Pulmonary artery endothelial cell (primary cell): ENCODE measurements at regions not wholly inside any gene's neighbourhood (a gene's known extent, or its start where the extent isn't known, plus 50 kb on each side); places are given as distances from the start of the nearest gene placed in this dataset.
A peak's percentile ranks its signal among the peaks of the same experiment; 100 is the strongest.

Experiments used
- DNase-seq: peaks from one replicate; pipeline ENCODE4 v3.0.0-alpha.2; 2011; ENCODE audit warnings: low read depth, low spot score

DNA sequence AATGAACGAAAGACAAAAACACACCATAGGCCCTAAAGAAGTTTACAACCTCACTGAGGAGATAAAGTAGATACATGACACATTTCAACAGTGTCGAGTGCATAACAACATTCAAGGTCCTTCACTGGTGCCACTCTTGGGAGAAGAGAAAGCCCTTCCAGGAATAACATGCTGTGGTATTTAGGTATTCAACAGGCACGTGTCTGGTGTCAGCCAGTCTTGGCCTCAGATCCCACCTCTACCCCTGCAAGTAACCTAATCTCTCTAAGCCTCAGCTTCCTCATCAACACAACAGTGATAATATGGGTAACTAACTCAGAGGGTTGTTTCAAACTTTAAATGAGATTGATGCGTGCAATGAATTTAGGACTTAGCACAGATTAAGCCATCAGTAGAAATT lies 235.0 kb upstream of the ZC3H12C start:
- DNase-seq: no peak

DNA sequence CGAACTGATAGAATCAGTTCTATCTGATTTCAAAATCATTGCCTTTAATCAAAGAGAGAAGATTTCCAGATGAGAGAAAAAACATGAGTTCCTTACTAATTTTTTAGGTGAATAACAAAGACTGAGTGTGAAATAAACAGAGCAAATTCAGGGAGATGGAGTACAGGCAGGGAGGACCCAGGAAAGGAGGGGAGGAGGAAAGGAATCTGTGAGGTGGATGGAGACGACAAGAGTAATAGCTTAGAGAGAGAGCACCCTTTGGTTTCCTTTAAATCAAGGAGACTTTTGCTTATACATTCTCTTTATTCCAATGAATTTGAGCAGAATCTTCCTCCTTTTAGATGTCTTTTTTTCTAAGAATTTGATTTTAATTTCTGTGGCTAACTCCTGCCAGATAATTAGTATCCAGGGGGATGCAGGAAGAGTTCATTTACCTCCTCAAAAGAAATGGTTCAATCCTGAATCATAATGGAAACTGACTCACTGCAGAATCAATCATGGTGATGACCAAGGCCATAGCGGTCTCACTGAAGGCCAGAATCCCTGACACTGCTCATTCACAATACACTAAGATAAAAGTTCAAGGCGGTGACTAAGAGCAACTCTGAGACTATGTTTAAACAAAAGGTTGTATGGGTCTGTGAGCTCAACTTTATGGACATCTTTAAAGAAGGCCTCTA lies 234.0 kb upstream of the ZC3H12C start:
- no peak for DNase-seq

DNA sequence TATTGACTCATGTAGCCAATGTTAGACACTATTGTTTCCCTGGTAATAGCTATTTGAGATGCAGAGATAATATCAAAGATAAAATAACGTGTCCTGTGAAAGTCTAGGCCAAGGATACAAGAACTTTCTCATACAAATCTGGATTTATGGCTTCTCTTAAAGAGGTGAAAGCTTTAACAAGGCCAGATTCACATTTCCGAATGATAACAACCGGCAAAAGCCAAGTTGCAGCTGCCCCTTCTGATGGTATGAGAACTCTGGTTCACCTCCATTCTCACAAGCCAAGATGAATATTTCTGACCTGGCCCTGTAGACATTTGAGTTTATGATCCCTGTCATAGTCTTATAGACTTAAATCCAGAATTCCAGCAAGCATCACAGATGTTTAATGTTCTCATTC lies 230.4 kb upstream of the ZC3H12C start:
- no peak for DNase-seq

DNA sequence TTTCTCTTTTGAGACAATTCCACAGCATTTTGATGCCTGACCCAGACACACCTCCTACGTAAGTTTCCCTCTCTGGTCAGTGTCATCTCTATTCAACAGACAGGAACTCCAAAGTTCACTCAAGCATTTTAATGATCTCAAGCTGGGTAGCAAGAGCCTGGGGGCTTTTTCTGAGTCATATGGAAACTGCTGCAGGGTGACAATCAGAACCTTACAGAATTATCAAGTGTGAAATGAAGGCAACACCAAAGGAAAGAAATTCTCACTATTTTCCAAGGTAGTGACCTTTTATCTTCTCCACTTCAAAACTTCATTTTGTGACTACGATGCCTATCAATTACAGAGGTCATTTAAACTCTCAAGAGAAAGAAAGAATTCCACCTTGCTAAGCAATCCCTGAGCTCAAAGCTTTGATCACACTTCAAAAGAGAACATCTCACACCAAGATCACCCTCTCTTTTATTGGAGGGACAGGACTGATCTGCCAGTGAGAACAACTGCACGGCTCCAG lies 229.0 kb upstream of the ZC3H12C start:
- DNase-seq: no peak

DNA sequence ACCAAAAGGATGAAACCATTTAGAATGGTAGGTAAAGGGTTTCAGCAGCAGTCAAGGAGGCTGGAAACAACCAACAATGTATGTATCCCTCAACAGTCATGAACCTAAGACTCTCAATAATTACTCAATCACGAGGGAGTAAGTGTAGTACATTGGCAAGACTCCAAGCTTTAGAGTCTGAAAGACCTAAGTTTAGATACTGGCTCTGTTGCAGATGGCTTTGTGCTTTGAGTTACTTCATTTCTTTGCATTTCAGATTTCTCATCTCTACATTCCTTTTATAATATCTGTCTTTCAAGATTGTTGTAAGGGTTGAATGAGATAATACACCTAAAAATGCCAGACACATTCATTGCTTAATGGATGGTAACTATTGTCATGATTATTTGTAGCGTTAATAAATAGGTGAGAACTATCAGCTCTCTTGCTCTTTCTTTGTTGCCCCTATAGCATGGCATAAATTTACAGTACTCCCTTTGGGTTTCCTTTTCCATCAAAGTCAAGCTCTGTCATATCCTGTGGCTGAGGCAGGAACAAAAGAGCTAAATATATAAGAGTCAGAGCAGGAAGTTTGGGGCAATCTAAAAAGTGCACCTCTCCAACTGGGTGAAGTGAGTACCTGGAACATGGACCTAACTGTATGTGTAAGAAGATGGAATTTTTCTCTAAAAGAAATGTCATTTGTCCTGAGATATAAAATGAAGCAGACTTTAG lies 228.2 kb upstream of the ZC3H12C start:
- DNase-seq: no peak

DNA sequence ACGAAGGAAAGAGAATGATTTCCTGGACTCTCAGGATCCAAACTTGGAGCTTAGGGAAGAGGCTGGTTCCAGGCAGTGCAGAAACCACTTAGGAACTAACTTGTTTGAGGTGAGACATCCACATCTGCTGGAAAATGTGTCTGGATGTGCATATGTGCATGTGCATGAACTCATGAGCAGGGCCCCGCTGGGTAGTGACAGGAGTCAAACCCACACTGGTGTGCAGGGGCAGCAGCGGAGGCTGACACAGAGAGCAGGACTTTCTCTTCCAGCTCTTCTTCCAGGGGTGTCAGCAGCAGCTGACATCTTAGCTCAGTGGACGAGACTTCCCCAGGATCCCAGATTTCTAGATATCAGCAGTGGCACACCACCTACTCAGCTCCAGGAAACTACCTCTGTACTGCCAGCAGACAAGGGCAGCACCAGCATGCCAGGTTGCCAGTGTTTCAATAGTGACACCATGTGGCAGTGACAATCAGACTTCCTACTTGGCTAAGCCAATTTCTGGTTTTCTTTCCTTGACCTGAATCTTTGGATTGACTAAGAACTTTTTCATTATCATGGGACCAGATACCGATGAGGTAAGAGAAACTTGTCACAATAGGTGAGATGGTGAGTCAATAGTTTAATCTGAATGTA lies 227.5 kb upstream of the ZC3H12C start:
- DNase-seq: no peak

GRCh38 chr11:109867784-109868183 lies 225.4 kb upstream of the ZC3H12C start:
- no peak for DNase-seq

DNA sequence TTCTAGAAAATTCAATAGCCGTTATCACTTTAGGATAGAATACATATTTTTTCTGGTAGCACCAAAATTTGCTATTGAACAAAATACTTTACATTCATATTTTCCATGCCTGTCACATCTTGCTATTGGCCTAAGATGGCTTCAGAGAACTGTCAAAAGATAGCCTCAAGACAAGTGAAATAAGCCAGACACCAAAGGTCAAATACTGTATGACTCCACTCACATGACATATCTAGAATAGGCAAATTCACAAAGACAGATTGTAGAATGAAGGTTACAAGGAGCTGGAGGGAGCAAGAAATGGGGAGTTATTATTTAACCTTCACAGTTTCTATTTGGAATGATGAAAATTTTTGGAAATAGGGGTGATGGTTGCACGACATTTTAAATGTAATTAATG lies 223.7 kb upstream of the ZC3H12C start:
- DNase-seq: no peak

- no peak for DNase-seq
Observed at GRCh38 chr11:109870297-109870696, 222.9 kb upstream of the ZC3H12C start.

DNA sequence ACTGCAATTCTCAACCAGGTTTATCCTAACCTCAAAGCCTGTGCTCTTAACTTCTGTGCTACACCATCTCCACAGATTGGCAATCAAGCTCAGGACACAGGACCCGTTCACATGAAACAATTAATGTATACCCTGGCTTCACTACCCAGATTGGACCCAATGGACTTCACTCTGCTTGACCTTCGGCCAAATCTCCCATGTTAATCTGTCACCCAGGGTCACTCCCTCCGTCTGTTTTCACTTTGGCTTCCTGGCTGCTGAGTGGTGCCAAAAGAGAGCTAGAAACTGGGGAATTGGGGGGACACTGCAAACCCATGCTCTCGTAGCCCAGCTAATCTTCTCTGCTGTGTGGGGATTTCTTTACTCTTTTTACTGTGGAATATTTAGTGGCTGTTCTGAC lies 216.1 kb upstream of the ZC3H12C start:
- DNase-seq: no peak

GRCh38 chr11:109884501-109884900 lies 208.7 kb upstream of the ZC3H12C start:
- no peak for DNase-seq

- no peak for DNase-seq
Observed at GRCh38 chr11:109885006-109885405, 208.2 kb upstream of the ZC3H12C start.

DNA sequence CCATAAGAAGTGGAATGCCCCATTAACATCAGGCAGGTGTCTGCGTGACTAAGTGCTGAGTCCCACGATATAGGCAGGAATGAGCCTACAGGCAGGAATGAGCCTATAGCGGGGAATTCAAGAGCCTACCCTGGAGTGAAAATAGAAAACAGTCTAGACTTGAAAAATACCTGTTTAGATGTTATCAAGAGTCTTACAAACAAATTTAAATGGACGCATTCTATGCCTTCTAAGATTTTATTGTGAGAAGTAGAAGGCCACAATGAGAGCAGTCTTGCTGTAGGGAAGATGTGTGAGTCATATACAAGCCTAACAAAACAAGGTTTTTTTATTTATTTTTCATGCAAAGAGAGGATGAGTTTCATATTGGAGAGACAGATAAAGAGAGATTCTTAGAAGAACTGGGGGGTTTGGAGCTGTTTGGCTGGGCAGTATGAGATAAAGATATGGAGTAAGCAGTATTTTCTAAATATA lies 200.8 kb upstream of the ZC3H12C start:
- DNase-seq: no peak

DNA sequence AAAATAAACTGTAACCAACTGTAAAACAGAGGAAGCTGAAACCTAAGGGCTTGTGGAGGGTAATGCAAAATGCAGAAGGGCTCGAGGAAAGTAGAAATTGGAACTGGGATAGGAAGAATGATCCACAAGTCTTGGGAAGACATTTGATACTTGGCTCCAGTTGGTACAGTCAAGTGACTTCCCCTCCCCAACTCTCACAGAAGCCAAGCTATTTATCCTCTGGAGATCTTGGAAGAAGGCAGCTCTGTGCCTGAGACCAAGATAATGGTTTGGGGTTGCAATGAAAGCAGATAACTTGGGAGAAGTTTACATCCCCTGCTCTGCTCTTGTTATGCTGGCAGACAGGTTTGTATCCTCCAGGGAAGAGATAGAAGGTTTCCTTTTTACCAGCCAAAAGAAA lies 198.9 kb upstream of the ZC3H12C start:
- no peak for DNase-seq

- no peak for DNase-seq
Observed at GRCh38 chr11:109898592-109898991, 194.6 kb upstream of the ZC3H12C start.

- no peak for DNase-seq
Observed at GRCh38 chr11:109902764-109903433, 190.3 kb upstream of the ZC3H12C start.

GRCh38 chr11:109911488-109911887 lies 181.7 kb upstream of the ZC3H12C start:
- no peak for DNase-seq

GRCh38 chr11:109914038-109914437 lies 179.2 kb upstream of the ZC3H12C start:
- DNase-seq: no peak

- peak; percentile 75 for DNase-seq
Observed at GRCh38 chr11:109914809-109915653, 178.2 kb upstream of the ZC3H12C start.

- no peak for DNase-seq
Observed at GRCh38 chr11:109926941-109927340, 166.3 kb upstream of the ZC3H12C start.

- DNase-seq: no peak
Observed at GRCh38 chr11:109929308-109929707, 163.9 kb upstream of the ZC3H12C start.
